Mesenchymal stem cell (in vitro differentiated cells and primary cell): ENCODE measurements at regions not wholly inside any gene's neighbourhood (a gene's known extent, or its start where the extent isn't known, plus 50 kb on each side); places are given as distances from the start of the nearest gene placed in this dataset.

Experiments
- DNase-seq: peaks from one replicate; pipeline ENCODE4 v3.0.0-alpha.2; 2013
- H2AFZ ChIP-seq: one replicate; pipeline ENCODE4 v1.6.1; 2013; ENCODE audit warnings: low read depth, mild to moderate bottlenecking, control low read depth, inconsistent platforms, low read length, moderate library complexity
- H2AK5ac ChIP-seq: 2 replicates; pipeline ENCODE4 v1.6.1; 2013; ENCODE audit warnings: low read length, moderate library complexity, mild to moderate bottlenecking, inconsistent platforms; ENCODE audit not compliant: severe bottlenecking
- H2BK120ac ChIP-seq: one replicate; pipeline ENCODE4 v1.6.1; 2013; ENCODE audit warnings: low read depth, mild to moderate bottlenecking, inconsistent platforms, low read length, moderate library complexity
- H2BK12ac ChIP-seq, 2 experiments: one replicate each; pipeline ENCODE4 v1.6.1; 2013; ENCODE audit warnings: inconsistent platforms in 2 of 2, low read length in 2 of 2, mild to moderate bottlenecking in 2 of 2, moderate library complexity in 2 of 2, control low read depth in 1 of 2
- H2BK15ac ChIP-seq: one replicate; pipeline ENCODE4 v1.6.1; 2013; ENCODE audit warnings: mild to moderate bottlenecking, low read depth, inconsistent platforms; ENCODE audit not compliant: poor library complexity, severe bottlenecking
- H2BK5ac ChIP-seq: 2 replicates; pipeline ENCODE4 v1.6.1; 2013; ENCODE audit warnings: low read depth, mild to moderate bottlenecking, low read length, control low read depth, inconsistent platforms; ENCODE audit not compliant: poor library complexity, severe bottlenecking
- H3K14ac ChIP-seq, 2 experiments: one replicate each; pipeline ENCODE4 v1.6.1; 2013; ENCODE audit warnings: inconsistent platforms in 2 of 2, low read length in 2 of 2, control low read depth in 1 of 2, mild to moderate bottlenecking in 1 of 2, moderate library complexity in 1 of 2
- H3K18ac ChIP-seq, 2 experiments: one replicate each; pipeline ENCODE4 v1.6.1; 2013; ENCODE audit warnings: inconsistent platforms in 2 of 2, low read length in 2 of 2, control low read depth in 1 of 2, low read depth in 1 of 2, mild to moderate bottlenecking in 1 of 2
- H3K23ac ChIP-seq, 2 experiments: one replicate each; pipeline ENCODE4 v1.6.1; 2013; ENCODE audit warnings: inconsistent platforms in 2 of 2, low read length in 2 of 2, mild to moderate bottlenecking in 2 of 2, moderate library complexity in 2 of 2, control low read depth in 1 of 2
- H3K27ac ChIP-seq: 2 replicates; pipeline ENCODE4 v1.5.1; 2013; ENCODE audit warnings: mild to moderate bottlenecking, moderate library complexity, low read length, control low read depth, inconsistent platforms; ENCODE audit not compliant: poor library complexity, severe bottlenecking
- H3K27me3 ChIP-seq, 2 experiments: 2 replicates each; pipeline versions ENCODE4 v1.6.1 to v1.7.0; 2013; ENCODE audit warnings: low read length in 2 of 2, mild to moderate bottlenecking in 2 of 2, moderate library complexity in 2 of 2, control low read depth in 1 of 2, inconsistent platforms in 1 of 2; ENCODE audit not compliant: control insufficient read depth in 1 of 2, insufficient read depth in 1 of 2
- H3K36me3 ChIP-seq, 2 experiments: 2 replicates each; pipeline versions ENCODE4 v1.6.1 to v1.7.0; 2013; ENCODE audit warnings: low read length in 2 of 2, control low read depth in 1 of 2, inconsistent platforms in 1 of 2, low read depth in 1 of 2, mild to moderate bottlenecking in 1 of 2; ENCODE audit not compliant: insufficient read depth in 2 of 2, control insufficient read depth in 1 of 2
- H3K4ac ChIP-seq, 2 experiments: one replicate each; pipeline ENCODE4 v1.6.1; 2013; ENCODE audit warnings: inconsistent platforms in 2 of 2, low read length in 2 of 2, mild to moderate bottlenecking in 2 of 2, moderate library complexity in 2 of 2, control low read depth in 1 of 2, low read depth in 1 of 2
- H3K4me1 ChIP-seq: 2 replicates; pipeline ENCODE4 v1.6.1; 2013; ENCODE audit warnings: low read depth, low read length, control low read depth; ENCODE audit not compliant: control insufficient read depth, insufficient read depth
- H3K4me2 ChIP-seq: 2 replicates; pipeline ENCODE4 v1.6.1; 2013; ENCODE audit warnings: low read length, mild to moderate bottlenecking, inconsistent platforms; ENCODE audit not compliant: poor library complexity, severe bottlenecking
- H3K4me3 ChIP-seq, 2 experiments: 2 replicates each; pipeline versions ENCODE4 v1.5.1 to v1.7.0; 2013; ENCODE audit warnings: low read length in 2 of 2, mild to moderate bottlenecking in 2 of 2, control low read depth in 1 of 2, low read depth in 1 of 2; ENCODE audit not compliant: insufficient read depth in 1 of 2
- H3K79me1 ChIP-seq: replicated peaks from 2 replicates; pipeline ENCODE4 v1.6.1; 2013; ENCODE audit warnings: mild to moderate bottlenecking, control low read depth, low read length, inconsistent platforms; ENCODE audit not compliant: poor library complexity, severe bottlenecking
- H3K9ac ChIP-seq: 2 replicates; pipeline ENCODE4 v1.7.0; 2013; ENCODE audit warnings: mild to moderate bottlenecking, low read length, moderate library complexity
- H3K9me3 ChIP-seq: 2 replicates; pipeline ENCODE4 v1.7.0; 2013; ENCODE audit warnings: mild to moderate bottlenecking, low read length; ENCODE audit not compliant: control insufficient read depth
- H4K8ac ChIP-seq: one replicate; pipeline ENCODE4 v1.6.1; 2013; ENCODE audit warnings: inconsistent platforms, mild to moderate bottlenecking, low read length, moderate library complexity
- H4K91ac ChIP-seq: one replicate; pipeline ENCODE4 v1.6.1; 2013; ENCODE audit warnings: mild to moderate bottlenecking, low read length, inconsistent platforms
- WGBS: methylation state at CpG from one replicate; pipeline ENCODE4 v1.1.7; 2013; ENCODE audit warnings: mixed read lengths; 5-methylcytosine and 5-hydroxymethylcytosine counted together

- no peaks in the 10 kb centered on the region for H3K9me3 ChIP-seq
- H2BK12ac ChIP-seq = no peak overlapping the region
- H2AFZ ChIP-seq = no peak overlapping the region
- H4K8ac ChIP-seq = no peak overlapping the region
- H3K18ac ChIP-seq = no peak overlapping the region
- H3K4me3 ChIP-seq = no peak overlapping the region
- no peak overlapping the region for H2BK5ac ChIP-seq
- no peak overlapping the region for H3K23ac ChIP-seq
- WGBS = 0% methylated on average over 1 of the region's 1 CpG
- no peak overlapping the region for H3K4me2 ChIP-seq
- no peaks in the 10 kb centered on the region for H3K4me1 ChIP-seq
- H3K27me3 ChIP-seq = no peaks in the 10 kb centered on the region
- H3K27ac ChIP-seq = no peak overlapping the region
- H3K9ac ChIP-seq = no peak overlapping the region
- no peak overlapping the region for H2BK15ac ChIP-seq
- DNase-seq = no peak
- no peak overlapping the region for H2BK120ac ChIP-seq
- no peaks in the 10 kb centered on the region for H3K79me1 ChIP-seq
- no peak overlapping the region for H3K4ac ChIP-seq
- H4K91ac ChIP-seq = no peak overlapping the region
- no peaks in the 10 kb centered on the region for H3K36me3 ChIP-seq
- H2AK5ac ChIP-seq = no peak overlapping the region
- no peak overlapping the region for H3K14ac ChIP-seq
Observed at GRCh38 chr1:118323246-118323645, 138.2 kb upstream of the SPAG17 start.

GRCh38 chr1:118322331-118322730 lies 137.3 kb upstream of the SPAG17 start:
- no peak overlapping the region for H2BK120ac ChIP-seq
- no peak overlapping the region for H3K4me3 ChIP-seq
- H3K4me1 ChIP-seq = no peaks in the 10 kb centered on the region
- no peak overlapping the region for H3K23ac ChIP-seq
- no peak for DNase-seq
- 67% methylated on average over 3 of the region's 3 CpGs for WGBS
- H2AFZ ChIP-seq = no peak overlapping the region
- no peak overlapping the region for H2AK5ac ChIP-seq
- H3K9me3 ChIP-seq = no peaks in the 10 kb centered on the region
- no peak overlapping the region for H2BK12ac ChIP-seq
- H3K4me2 ChIP-seq = no peak overlapping the region
- H3K9ac ChIP-seq = no peak overlapping the region
- H3K27me3 ChIP-seq = no peaks in the 10 kb centered on the region
- H2BK5ac ChIP-seq = no peak overlapping the region
- no peak overlapping the region for H4K8ac ChIP-seq
- no peaks in the 10 kb centered on the region for H3K36me3 ChIP-seq
- no peaks in the 10 kb centered on the region for H3K79me1 ChIP-seq
- H3K14ac ChIP-seq = no peak overlapping the region
- no peak overlapping the region for H2BK15ac ChIP-seq
- H4K91ac ChIP-seq = no peak overlapping the region
- no peak overlapping the region for H3K27ac ChIP-seq
- H3K18ac ChIP-seq = no peak overlapping the region
- no peak overlapping the region for H3K4ac ChIP-seq

GRCh38 chr1:118321840-118322239 lies 136.8 kb upstream of the SPAG17 start:
- no peak for DNase-seq
- H3K27me3 ChIP-seq = no peaks in the 10 kb centered on the region
- no peak overlapping the region for H3K4me2 ChIP-seq
- no peaks in the 10 kb centered on the region for H3K79me1 ChIP-seq
- no peak overlapping the region for H2AFZ ChIP-seq
- H3K4me1 ChIP-seq = no peaks in the 10 kb centered on the region
- no peak overlapping the region for H4K8ac ChIP-seq
- no peak overlapping the region for H2BK15ac ChIP-seq
- H2AK5ac ChIP-seq = no peak overlapping the region
- H3K9me3 ChIP-seq = no peaks in the 10 kb centered on the region
- no peak overlapping the region for H2BK5ac ChIP-seq
- no peak overlapping the region for H3K4ac ChIP-seq
- no peak overlapping the region for H3K23ac ChIP-seq
- H3K36me3 ChIP-seq = no peaks in the 10 kb centered on the region
- no peak overlapping the region for H3K4me3 ChIP-seq
- H3K9ac ChIP-seq = no peak overlapping the region
- 40% methylated on average over 1 of the region's 6 CpGs for WGBS
- no peak overlapping the region for H4K91ac ChIP-seq
- no peak overlapping the region for H3K14ac ChIP-seq
- no peak overlapping the region for H3K27ac ChIP-seq
- no peak overlapping the region for H2BK12ac ChIP-seq
- H3K18ac ChIP-seq = no peak overlapping the region
- H2BK120ac ChIP-seq = no peak overlapping the region

GRCh38 chr1:118317842-118318614 lies 133.0 kb upstream of the SPAG17 start:
- Histone ChIP-seq H2BK15ac (no peak overlapping the region), H3K36me3 (no peaks in the 10 kb centered on the region), H3K79me1 (no peaks in the 10 kb centered on the region), H3K27ac (no peak overlapping the region), H3K14ac (no peak overlapping the region), H3K18ac (no peak overlapping the region), H4K8ac (no peak overlapping the region), H2AK5ac (no peak overlapping the region), H2AFZ (no peak overlapping the region), H3K4me1 (no peaks in the 10 kb centered on the region), H3K27me3 (no peaks in the 10 kb centered on the region), H4K91ac (no peak overlapping the region), H3K4ac (no peak overlapping the region), H3K4me3 (no peak overlapping the region), H2BK12ac (no peak overlapping the region), H3K9me3 (no peaks in the 10 kb centered on the region), H2BK5ac (no peak overlapping the region), H3K23ac (no peak overlapping the region), H2BK120ac (no peak overlapping the region), H3K4me2 (no peak overlapping the region), H3K9ac (no peak overlapping the region)
- no peak for DNase-seq
- WGBS = 63% methylated on average over 5 of the region's 6 CpGs
